ENCODE measurements at regions not wholly inside any gene's neighbourhood (a gene's known extent, or its start where the extent isn't known, plus 50 kb on each side); places are given as distances from the start of the nearest gene placed in this dataset.

DNA sequence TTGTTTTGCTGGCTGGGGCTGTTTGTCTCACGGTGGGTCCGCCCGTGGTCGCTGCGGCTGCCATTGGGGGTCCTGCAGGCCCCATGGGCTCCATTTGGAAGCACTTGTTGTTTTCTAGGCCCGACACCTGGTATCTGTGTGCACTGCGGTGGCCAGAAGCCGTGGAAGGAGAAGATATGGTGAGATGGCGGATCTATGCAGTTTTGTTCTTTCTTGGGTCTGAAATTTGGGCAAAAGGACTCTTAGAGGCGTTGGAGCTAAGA lies 109.5 kb upstream of the SHH start:
- TF ChIP-seq, protein P1, sequence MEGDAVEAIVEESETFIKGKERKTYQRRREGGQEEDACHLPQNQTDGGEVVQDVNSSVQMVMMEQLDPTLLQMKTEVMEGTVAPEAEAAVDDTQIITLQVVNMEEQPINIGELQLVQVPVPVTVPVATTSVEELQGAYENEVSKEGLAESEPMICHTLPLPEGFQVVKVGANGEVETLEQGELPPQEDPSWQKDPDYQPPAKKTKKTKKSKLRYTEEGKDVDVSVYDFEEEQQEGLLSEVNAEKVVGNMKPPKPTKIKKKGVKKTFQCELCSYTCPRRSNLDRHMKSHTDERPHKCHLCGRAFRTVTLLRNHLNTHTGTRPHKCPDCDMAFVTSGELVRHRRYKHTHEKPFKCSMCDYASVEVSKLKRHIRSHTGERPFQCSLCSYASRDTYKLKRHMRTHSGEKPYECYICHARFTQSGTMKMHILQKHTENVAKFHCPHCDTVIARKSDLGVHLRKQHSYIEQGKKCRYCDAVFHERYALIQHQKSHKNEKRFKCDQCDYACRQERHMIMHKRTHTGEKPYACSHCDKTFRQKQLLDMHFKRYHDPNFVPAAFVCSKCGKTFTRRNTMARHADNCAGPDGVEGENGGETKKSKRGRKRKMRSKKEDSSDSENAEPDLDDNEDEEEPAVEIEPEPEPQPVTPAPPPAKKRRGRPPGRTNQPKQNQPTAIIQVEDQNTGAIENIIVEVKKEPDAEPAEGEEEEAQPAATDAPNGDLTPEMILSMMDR (IDR thresholded peaks at IDR 0.05; ENCODE audit: low read depth, low read length, poor library complexity, severe bottlenecking), result no peak
- TF ChIP-seq EZH2phosphoT487 (IDR thresholded peaks at IDR 0.05; ENCODE audit: borderline replicate concordance, low read length), result no peak

Data from DOHH2 (cell line).